ENCODE measurements at regions not wholly inside any gene's neighbourhood (a gene's known extent, or its start where the extent isn't known, plus 50 kb on each side); places are given as distances from the start of the nearest gene placed in this dataset.

GRCh38 chr12:82207556-82207955 is 150.6 kb downstream of the CCDC59 start:
- TF ChIP-seq CTCF (IDR thresholded peaks at IDR 0.05) = no peak
- no peak for TF ChIP-seq POLR2A (IDR thresholded peaks at IDR 0.05)

Measured in adrenal gland (tissue), 5 donors.